GM06990 (cell line): ENCODE measurements at regions not wholly inside any gene's neighbourhood (a gene's known extent, or its start where the extent isn't known, plus 50 kb on each side); places are given as distances from the start of the nearest gene placed in this dataset.

Source experiments
- DNase-seq: peaks from one replicate; pipeline ENCODE4 v3.0.0-alpha.2; 2011; ENCODE audit not compliant: insufficient read length; ENCODE audit errors: extremely low read depth
- H3K27me3 ChIP-seq: replicated peaks from 2 replicates; pipeline ENCODE4 v1.6.0; 2011; ENCODE audit warnings: low read length; ENCODE audit not compliant: control insufficient read depth, insufficient read depth
- H3K36me3 ChIP-seq: 2 replicates; pipeline ENCODE4 v1.5.1; 2011; ENCODE audit warnings: low read length; ENCODE audit not compliant: control insufficient read depth, insufficient read depth
- H3K4me3 ChIP-seq: replicated peaks from 2 replicates; pipeline ENCODE4 v1.5.1; 2011; ENCODE audit warnings: low read depth, mild to moderate bottlenecking, control low read depth, low read length
- CTCF ChIP-seq: IDR thresholded peaks from 2 replicates; pipeline ENCODE4 v1.5.1; 2011; ENCODE audit warnings: low read length, control low read depth, mild to moderate bottlenecking, inconsistent platforms; ENCODE audit not compliant: insufficient read depth, poor library complexity, severe bottlenecking

DNA sequence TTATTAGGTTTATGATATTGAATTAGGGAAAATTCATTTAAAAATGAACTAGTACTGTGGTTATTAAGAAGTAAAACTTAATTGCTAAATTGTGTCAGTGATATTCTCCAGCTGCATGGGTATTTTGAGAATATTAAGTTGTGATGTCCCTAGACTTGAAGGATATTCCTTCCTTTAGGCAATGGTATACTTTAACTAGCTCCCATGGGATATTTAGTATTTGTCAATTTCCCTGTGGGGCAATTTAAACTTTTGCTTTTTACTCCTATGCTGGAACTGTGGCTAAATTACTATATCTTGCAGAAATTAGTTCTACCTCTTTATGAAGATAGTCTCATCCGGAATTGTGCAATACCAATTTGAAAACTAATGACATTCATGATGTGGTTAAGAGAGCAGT, 151.6 kb upstream of the CSNK1A1L start:
- Histone ChIP-seq H3K36me3 (no peaks in the 10 kb centered on the region), H3K4me3 (no peak overlapping the region), H3K27me3 (no peaks in the 10 kb centered on the region)
- DNase-seq = no peak
- TF ChIP-seq CTCF = no peak

DNA sequence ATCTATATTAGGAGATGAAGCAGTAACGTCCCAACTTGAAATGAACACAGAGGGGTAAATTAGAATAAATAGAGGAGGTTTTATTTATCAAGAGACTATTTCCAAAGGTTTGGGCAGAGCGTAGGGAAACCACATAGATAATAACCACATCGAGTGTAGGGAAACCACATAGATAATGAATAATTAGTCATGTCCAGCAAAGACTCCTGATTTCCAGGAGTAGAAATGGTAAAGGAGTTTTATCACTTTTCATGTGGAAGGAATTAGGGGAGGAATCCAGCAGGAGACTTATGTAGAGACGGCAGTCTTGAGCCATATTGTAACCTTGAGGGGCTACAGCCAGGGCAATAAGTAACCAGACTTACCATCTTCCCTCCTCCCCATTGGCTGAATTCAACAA, 136.3 kb upstream of the CSNK1A1L start:
- TF ChIP-seq CTCF = no peak
- no peaks in the 10 kb centered on the region for H3K36me3 ChIP-seq
- DNase-seq = no peak

GRCh38 chr13:37230346-37230745, 124.9 kb upstream of the CSNK1A1L start:
- TF ChIP-seq CTCF = no peak
- DNase-seq = no peak
- Histone ChIP-seq H3K36me3 (no peaks in the 10 kb centered on the region), H3K27me3 (no peaks in the 10 kb centered on the region), H3K4me3 (no peak overlapping the region)

More for the DNA sequence above, 136.3 kb upstream of the CSNK1A1L start:
- Histone ChIP-seq H3K4me3 (no peak overlapping the region), H3K27me3 (no peaks in the 10 kb centered on the region)

- Histone ChIP-seq H3K36me3 (no peaks in the 10 kb centered on the region), H3K4me3 (no peak overlapping the region), H3K27me3 (no peaks in the 10 kb centered on the region)
- no peak for TF ChIP-seq CTCF
- DNase-seq = no peak
Measured at GRCh38 chr13:37229931-37230330, 124.5 kb upstream of the CSNK1A1L start.

DNA sequence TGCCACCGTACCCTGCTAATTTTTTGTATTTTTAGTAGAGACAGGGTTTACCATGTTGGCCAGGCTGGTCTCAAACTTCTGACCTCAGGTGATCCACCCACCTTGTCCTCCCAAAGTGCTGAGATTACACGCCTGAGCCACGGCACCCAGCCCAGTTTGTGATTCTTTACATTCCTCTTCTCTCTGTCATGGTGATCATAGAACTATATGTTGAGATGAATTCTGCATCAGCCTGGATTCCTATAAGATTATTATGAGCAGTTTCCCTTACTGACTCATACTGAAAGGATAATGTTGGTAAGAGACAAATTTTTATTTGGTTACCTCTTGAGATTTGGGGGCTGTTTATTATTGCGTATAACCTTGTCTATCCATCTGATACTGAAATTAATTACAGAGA, 121.5 kb upstream of the CSNK1A1L start:
- TF ChIP-seq CTCF = no peak
- H3K4me3 ChIP-seq = no peak overlapping the region
- H3K36me3 ChIP-seq = no peaks in the 10 kb centered on the region
- no peak for DNase-seq
- H3K27me3 ChIP-seq = no peaks in the 10 kb centered on the region

DNA sequence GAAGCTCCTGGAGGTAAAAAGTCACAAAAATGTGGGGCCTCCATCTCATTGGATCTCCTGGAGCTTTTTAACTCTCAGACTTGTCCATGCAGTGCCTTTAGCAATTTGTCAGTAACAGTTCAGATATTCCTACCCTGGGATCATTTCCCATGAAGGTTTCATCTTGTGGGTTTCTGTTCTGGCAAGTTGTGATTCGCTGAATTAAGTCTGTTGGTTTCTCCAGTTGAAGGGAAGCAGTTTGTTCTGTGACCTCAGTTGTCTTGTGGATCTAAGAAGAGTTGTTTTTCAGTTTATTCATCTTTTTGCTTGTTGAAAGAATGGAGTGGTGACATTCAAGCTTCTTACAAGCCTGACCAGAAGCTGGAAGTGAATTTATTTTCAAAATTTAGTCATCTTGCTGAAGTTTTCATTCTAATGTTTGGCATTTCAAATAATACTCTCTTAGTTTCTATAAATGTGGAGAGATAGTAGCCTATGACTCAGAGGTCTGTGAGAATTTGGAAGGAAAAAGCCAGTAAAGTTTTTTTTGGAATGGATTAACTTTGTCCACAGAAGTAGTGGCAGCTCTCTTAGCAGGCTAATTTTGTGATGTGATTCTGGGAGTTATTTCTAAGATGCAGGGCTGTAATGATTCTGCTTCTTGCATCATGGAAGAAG, 120.1 kb upstream of the CSNK1A1L start:
- no peak for DNase-seq
- Histone ChIP-seq H3K27me3 (no peaks in the 10 kb centered on the region), H3K4me3 (no peak overlapping the region), H3K36me3 (no peaks in the 10 kb centered on the region)
- TF ChIP-seq CTCF = no peak
